Inferior parietal cortex (tissue), 1 donor: ENCODE measurements at regions not wholly inside any gene's neighbourhood (a gene's known extent, or its start where the extent isn't known, plus 50 kb on each side); places are given as distances from the start of the nearest gene placed in this dataset.

Experiments
- DNase-seq: peaks from one replicate; pipeline ENCODE4 v3.0.0-alpha.2; 2016; ENCODE audit errors: extremely low spot score

DNA sequence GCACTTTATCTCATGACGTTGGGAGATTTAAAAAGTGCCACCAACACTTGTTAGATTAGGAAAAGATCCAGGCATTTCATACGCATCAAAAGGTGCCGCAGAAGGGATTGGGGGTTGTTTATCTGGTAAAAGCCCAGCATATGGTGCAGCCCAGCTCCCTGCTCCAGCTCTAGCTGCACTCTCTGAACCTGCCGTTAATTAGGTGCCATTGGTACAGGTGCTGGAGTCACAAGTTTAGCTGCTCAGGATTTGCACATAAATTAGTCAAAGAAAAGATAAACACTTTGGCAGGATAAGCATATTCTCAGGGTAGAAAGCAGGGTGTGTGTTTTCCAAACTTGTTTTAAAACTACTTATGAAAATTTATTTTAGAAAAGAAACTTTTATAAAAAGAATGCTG lies 932.6 kb upstream of the TMEM132C start:
- DNase-seq, result no peak

DNA sequence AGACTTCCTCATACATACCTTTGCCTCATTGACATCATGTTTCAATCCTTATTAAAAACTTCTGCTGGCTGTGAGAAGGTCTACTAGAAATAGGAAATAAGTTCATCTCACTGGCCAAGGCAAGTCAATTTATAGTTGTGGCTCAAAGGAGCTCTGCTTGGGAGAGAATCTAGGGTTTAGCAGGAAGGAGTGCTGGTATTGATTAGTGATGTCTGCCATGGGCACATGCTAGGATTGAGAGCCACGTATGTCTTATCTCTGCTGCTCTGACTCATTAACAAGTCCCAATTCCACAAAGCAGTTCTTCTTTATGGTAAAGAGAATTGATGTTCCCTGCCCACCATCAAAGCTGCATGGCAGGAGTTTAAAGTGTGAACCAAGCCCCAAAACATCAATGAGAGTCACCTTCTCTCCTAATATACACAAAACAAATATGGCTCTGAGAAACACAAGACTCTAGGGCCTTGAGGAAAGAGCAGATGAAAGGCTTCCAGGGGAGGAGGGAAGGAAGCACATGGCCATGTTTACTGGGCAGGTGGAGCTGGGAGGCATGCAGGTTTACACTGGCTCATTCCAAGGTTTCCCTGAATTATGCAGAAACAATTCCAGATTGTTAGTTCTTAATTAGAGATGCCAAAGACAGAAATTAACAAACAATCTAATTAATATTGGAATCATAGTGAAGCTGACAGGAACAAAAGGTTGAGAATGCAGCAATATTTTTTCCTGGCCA lies 931.9 kb upstream of the TMEM132C start:
- no peak for DNase-seq

DNA sequence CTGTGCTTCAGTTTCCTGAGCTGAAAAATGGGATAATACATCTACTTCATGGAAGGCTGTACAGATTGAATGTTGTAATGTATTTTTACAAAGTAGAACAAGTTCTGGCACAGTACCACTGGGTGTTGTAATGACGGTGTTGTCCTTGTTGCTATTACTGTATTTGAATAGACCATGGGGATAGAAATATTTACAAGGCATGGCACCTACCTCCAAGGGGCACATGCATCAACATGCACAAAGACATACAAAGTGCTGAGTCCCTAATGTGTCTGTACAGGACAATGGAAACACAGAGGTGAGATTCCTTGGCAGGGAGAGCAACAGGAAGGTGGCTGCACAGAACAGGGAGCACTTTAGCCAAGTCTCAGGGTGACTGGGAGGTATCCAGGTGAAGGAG lies 930.6 kb upstream of the TMEM132C start:
- DNase-seq, result no peak

DNA sequence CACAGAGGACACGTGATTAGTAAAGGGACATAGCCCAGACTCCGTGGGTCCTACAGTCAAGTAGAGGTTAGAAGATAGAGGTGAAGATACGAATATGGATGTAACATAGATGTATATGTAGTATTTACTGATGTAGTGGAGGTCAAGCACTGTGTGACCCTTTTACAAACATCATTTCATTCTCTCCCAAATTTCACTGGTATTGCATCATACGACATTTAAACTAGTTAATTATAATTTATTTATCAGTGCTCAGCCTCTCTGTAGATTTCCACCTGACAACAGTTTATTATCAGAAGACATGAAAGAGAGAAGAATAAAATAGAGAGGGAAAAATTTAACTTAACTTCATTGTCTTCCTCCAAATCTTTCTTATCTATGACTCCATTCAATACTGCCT lies 927.9 kb upstream of the TMEM132C start:
- DNase-seq, result no peak

DNA sequence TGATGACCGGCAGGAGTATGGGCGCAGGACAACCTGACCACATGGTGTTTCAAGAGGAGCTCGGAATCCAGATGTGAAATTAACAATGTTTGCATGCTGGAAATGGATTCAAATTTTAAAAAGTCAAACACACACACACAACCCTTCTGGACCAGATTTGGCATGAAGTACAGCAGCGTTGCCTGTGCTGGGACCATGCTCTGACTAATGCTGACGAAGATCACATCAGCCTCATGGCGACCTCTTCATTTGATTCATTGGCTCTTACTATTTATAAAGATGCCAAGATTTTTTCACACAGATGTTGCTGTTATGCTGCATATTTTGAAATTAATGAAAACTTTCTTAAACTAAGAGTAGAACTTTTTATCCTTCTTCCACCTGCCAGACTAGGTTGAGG lies 926.6 kb upstream of the TMEM132C start:
- DNase-seq, result no peak

DNA sequence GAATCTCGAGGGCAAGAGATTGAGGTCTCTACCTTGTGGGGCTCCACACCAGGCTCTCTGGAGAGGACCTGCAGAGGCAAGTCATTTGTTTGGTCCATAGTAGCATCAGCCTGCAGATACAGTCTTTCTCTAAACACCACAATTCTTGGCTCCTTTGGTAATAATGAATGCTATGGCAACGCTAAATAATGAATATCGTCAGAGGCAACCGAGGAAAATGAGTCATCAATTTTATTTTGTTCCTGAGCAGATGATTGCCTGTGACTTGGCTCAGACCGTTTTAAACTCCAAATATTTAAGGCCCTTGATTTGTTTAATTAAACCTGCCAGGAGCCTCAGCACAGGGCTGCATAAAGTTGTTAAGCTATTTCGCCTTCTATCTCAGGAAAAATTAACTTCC lies 924.1 kb upstream of the TMEM132C start:
- no peak for DNase-seq

DNA sequence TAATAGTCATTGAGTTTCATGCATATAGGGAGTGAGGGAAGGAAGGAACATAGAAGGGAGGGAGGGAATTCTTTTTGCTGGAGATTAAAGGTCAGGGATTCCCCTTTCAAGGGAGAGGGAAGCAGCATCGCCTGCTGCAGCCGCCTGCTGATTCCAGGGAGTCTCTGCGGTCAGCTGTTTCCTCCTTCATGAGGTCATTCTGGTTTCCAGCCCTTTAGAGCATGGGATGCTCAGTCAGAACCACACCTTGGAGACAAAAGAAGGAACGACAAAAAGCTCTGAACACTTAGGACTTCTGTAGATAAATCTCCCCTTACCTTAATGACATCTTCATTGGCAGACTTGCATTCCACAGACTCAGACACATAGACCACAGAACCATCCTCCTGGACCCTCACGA lies 923.0 kb upstream of the TMEM132C start:
- no peak for DNase-seq

DNA sequence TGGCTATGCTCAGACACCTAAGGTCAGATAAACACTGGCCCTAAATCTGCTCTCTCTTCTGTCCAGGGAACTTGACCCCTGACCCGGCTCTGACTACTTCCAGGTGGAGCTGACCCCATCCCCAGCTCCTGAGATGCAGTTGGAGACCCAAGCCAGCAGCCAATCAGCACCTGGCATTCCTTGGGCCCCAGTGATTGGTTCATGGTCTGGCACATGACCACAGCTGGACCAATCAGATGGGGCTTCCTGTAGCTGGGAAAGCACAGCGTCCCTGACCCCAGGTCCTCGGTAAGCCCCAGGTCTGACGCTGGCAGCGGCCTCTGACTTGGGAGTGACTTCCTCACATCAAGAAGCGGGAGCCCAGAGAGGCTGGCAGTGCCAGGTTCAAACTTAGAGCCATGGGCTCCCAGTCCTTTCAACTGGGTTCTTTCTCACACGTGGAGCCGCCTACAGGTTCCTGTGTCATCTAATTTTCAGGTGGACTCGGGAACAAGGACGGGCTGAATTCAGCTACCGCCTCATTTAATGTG lies 915.4 kb upstream of the TMEM132C start:
- DNase-seq, result no peak

DNA sequence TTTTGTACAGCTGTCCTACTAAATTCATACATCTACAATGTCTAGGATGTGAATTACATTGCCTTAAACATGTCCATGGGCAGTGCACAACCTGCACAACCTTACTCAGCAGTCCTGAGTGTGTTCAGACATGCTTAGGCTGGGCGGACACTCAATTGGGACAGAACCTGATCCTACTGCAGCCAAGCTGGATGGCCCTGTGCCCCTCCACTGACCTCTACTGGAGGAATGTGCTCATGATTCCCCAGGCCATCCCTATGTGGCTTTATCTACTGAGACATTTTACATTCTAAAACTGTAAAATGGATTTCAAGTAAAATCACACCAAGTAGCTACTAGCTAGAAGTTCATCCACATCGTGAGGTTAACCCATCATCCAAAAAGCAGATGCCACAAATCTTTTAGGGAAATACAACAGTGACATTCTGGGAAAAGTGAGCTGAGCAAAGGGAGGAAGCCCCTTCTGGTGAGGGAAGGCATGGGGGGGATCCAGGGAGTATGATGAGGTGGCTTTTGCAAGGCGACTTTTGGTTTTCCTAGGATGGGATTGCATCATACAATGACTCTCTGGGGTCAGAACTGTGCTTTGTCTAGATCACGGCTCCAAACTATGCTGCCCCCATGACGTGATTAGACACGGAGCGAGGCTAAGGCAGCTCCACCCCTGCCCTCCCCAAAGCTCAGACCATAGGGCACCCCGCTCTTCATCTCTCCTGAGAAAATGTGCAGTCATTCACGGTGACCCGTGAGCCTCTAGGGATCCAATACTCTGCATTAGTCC lies 911.7 kb upstream of the TMEM132C start:
- no peak for DNase-seq

DNA sequence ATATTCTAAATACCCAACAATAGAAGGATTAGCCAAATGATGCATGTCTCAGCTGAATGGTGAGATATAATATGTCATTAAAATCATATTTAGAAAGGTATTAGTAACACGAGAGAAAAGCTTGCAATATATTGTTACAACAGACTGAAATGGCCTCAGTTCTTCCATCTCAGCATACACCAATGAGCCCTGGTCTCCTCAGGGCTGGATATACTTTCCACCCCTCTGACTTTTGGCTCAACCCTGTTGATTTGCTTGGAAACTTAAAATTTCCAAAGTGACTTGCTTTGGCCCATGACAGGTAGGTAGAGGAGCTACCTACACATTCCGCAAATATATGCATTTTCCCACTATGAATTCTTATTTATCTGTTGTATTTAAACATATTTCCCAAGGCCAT lies 908.1 kb upstream of the TMEM132C start:
- DNase-seq, result no peak

DNA sequence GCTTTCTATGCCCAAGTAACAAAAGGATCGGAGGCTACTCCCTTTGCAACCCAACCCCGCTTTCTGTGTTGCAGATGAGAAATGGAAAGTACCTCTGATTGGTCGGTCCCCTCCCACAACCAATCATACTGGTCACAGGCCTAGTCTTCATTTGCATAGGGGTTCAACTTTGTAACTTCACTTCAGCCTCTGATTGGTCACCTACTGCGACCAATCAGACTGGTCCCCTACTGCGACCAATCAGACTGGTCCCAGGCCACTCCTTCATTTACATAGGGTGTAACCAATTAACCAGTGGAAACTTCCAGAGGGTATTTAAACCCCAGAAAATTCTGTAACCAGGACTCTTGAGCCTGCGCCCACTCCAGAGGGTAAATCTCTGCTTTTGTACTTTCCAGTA lies 906.4 kb upstream of the TMEM132C start:
- no peak for DNase-seq

DNA sequence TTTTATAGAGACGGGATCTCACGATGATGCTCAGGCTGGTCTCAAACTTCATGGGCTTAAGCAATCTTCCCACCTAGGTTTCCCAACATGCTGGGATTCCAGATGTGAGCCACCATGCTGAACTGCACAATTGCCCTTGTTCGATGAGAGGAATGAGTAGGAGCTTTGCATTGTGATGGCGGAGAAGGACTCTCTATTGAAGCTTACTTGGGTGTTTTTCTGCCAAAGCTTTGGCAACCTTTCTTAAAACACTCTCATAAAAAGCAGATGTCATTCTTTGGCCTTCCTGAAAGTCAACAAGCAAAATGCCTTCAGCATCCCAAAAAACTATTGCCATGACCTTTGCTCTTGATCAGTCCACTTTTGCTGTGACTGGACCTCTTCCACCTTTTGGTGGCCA lies 904.8 kb upstream of the TMEM132C start:
- DNase-seq, result no peak

DNA sequence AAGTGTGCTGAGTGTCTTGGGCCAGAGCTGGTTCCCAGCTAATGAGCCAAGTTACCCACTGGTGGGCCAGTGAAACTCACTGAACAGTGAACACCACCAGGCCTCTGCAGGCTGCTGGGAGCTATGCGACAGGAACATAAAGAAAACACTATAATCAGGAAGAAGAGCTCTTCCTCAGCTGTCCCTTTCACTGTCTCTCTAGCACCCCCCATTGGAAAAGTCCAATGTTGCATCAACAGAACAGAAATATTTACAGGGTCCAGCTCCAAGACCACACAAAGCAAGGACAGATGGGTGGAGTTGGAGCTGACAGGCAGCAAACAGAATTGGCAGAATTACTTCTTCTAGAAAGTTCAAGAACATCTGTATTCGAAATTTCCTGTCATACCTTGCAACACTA lies 903.6 kb upstream of the TMEM132C start:
- no peak for DNase-seq

DNA sequence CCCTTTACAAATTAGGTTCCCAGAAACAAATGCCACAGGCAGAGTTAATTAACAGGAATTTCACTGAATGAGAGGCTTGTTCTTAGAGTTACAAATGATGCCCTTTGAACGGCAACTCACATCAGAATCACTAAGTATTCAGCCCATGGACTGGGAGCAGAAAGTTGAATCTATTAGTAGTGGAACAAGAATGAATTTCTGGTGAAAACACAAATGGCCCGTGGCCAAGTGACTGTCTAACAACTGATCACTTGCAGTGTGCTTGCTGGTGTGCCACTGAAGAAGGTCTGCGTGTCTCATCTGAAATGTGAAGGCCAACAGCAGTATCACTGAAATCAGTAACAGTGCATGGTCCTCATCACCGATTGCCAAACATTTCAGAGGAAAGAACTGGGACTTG lies 893.4 kb upstream of the TMEM132C start:
- DNase-seq, result no peak

DNA sequence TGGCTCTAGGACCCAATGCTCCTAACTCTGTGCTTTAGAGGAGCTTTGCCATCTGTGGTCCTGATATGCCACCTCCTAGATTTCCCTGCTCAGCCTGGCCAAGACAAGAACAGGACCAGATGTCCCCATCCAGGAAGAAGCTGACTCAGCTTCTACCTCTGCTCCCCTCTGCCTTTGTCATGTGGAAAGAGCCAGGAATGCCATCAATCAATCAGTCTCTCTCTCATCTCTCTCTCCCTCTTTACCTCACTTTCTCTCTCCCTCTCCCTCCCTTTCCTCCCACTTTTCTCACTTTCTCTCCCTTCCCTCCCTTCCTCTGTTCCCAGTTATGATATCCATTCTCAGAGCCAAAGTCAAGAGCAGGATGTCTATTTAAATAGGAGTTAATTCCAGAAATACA lies 892.5 kb upstream of the TMEM132C start:
- no peak for DNase-seq

DNA sequence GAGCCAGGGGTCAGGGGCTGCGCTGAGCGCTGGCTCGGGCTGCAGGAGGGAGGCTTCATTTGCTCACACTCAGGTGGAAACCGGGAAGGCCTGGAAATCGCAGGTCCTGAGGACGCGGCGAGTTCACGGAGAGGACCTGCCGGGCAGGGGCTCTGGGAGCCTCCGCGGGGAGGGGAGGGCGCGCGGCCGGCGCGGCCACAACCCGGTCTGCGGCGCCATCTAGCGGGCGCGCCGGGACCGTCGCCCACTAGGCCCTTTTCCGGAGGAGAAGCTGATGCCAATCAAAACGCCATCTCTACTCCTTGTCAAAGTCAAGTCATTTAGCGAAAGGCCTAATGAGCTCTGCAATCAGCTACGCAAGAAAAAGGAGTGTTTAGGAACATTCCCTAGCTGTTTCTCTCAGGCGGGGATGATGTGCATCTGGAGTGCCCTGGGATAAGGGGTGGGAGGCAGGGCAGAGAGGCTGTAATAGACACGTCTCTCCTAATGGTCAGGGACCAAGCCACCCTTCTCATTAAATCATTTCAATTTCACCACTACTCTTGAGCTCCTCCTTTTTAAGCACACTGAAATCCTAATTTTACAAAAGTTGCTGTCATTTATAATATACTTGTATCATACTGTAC lies 885.8 kb upstream of the TMEM132C start:
- DNase-seq, result peak; percentile 69

DNA sequence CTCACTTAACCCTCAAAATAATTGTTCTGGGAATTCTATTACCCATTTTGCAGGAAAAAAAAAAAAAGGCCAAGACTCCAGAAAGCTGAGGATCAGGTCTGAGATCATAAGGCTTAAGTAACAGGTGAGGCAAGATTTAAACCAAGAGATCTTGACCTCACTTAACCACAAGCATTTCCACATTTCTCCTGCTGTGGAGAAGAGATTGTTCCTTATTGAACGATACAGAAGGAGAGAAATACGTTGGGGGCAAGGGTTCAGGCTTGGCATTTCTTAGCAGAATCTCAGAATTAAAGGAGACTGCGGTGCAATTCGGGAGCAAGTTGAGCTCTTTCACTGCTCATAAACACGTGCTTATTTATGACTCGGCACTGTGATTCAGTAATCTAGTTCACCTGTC lies 885.3 kb upstream of the TMEM132C start:
- no peak for DNase-seq

DNA sequence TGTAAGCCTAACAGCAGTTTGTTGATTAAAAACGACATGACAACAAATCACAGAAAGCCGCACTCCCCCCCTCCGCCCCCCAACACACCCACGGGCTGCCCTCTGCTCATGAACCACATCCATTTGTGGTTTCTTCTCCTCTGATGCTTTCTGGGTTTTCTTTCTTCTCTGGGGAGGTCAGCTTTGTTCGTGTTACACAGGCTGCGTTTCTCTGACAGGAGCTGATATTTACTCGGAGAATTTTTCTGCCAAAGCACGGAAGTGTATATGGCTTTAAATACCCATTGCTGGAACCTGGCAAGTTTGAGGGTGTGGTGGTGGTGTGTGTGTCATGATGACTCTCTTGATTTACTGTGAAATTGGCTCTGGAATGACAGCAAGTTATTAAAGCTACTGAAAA lies 883.7 kb upstream of the TMEM132C start:
- no peak for DNase-seq

DNA sequence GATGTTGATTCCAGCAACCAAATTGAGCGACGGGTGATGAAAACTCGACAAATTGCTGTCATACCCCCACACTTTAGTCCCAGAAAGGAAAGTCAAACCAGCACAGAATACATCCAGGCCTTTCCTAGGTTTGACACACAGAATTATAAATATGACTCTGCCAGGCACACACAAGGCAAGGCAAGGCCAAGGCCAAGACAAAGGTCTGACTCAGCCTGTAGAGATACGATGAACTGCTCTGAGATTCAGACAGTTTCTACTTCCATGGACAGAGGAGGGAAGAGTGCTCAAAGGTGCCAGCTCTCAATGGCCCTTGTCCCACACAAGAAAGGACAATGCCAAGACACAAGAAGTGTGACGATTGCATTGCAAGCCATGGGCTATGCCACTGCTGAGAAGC lies 880.2 kb upstream of the TMEM132C start:
- DNase-seq, result no peak

DNA sequence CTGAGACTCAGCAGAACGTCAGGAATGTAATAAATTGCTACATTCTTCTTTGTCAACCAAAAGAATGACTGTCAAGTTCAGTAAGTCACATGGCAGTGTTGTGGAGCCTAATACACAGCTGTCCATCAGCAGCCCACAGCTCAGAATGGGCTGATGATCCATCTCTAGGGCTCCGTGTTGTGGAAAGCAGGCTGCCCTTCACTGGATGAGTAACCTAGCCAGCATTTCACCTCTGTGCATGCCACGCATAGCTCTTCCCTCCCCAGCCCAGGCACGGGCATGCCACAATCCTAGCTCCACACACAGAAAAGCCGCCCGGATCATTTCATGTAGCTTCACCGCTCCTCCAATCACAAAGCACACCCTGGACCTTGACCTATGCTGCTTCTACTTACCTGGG lies 878.0 kb upstream of the TMEM132C start:
- no peak for DNase-seq

DNA sequence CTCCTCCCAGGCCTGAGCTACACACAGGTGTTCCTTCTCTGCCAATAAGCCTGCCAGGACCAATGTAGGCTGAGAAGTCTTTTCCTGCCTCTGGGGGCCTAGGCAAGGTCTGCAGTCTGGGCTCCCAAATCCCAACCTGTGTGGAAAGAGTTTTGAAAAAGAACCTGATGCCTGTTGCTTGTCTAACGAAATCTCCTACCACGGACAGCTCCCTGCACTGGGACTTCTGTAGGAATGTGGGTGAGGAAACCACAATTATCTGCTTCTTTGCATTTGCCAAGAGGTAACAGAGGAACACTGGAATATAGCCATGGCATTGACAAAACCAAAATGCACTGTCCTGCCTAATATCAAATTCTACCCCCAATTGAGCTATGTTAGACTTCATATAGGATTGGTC lies 877.0 kb upstream of the TMEM132C start:
- DNase-seq, result no peak

DNA sequence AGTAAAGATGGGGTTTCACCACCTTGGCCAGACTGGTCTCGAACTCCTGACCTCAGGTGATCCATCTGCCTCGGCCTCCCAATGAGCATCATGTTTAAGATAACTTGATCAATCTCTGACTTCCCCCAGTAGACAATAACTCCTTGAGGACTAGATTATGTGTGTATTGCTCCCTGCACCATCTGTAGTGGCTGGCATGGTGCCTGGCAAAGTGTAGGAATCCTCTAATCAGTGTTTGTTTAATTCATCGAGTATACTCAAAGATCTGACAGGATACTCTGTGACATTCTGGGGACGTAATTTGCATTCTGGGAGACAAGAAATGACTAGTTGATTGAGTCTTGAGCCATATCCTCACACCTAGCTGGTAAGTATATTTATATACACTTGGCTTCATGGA lies 873.5 kb upstream of the TMEM132C start:
- DNase-seq, result no peak

DNA sequence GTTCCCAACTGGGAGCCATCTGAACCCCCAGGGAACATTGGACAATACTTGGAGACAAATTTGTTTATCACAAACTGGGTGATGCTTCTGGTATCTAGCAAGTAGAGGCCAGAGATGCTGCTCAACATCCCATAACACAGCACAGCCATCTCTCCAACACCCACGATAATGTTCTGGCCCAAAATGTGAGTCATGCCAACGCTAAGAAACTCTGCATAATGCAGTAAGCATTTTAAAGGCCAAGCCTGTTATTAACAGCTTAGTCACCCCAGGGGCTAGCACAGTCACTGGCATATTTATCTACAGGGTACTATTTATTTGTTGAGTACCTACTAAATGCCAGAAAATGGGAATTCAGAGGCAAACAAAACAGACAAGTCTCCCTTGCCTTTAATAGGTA lies 873.1 kb upstream of the TMEM132C start:
- DNase-seq, result peak; percentile 29
